Activated CD4-positive, alpha-beta T cell treated with anti-CD3 and anti-CD28 coated beads, Interleukin-2, amount 50 U/mL, for 4 hours (primary cell): ENCODE measurements at regions not wholly inside any gene's neighbourhood (a gene's known extent, or its start where the extent isn't known, plus 50 kb on each side); places are given as distances from the start of the nearest gene placed in this dataset.

Experiments
- DNase-seq, 2 experiments: peaks; one replicate each; pipeline ENCODE4 v3.0.0-alpha.2; 2020

- DNase-seq = no peak
These were observed 429.1 kb upstream of the PKDCC start for GRCh38 chr2:41618754-41619153.

- DNase-seq = no peak
These were observed 426.7 kb upstream of the PKDCC start for GRCh38 chr2:41621095-41621494.

GRCh38 chr2:41621563-41621962 is 426.3 kb upstream of the PKDCC start:
- no peak for DNase-seq

- no peak for DNase-seq
These were observed 425.5 kb upstream of the PKDCC start for GRCh38 chr2:41622301-41622700.

- DNase-seq = no peak
These were observed 420.9 kb upstream of the PKDCC start for GRCh38 chr2:41626936-41627335.

GRCh38 chr2:41634686-41635085 is 413.1 kb upstream of the PKDCC start:
- no peak for DNase-seq

- DNase-seq = no peak
These were observed 402.9 kb upstream of the PKDCC start for GRCh38 chr2:41644936-41645335.

- no peak for DNase-seq
These were observed 400.3 kb upstream of the PKDCC start for GRCh38 chr2:41647468-41648050.

GRCh38 chr2:41657226-41657625 is 390.6 kb upstream of the PKDCC start:
- DNase-seq = no peak

GRCh38 chr2:41659758-41660157 is 388.1 kb upstream of the PKDCC start:
- DNase-seq = no peak

GRCh38 chr2:41662461-41662860 is 385.4 kb upstream of the PKDCC start:
- no peak for DNase-seq

GRCh38 chr2:41663056-41663455 is 384.8 kb upstream of the PKDCC start:
- no peak for DNase-seq

- no peak for DNase-seq
These were observed 379.3 kb upstream of the PKDCC start for GRCh38 chr2:41668529-41668928.

GRCh38 chr2:41678639-41679038 is 369.2 kb upstream of the PKDCC start:
- DNase-seq = no peak

- no peak for DNase-seq
These were observed 361.7 kb upstream of the PKDCC start for GRCh38 chr2:41686156-41686555.

- DNase-seq = no peak
These were observed 356.3 kb upstream of the PKDCC start for GRCh38 chr2:41691561-41691960.

GRCh38 chr2:41694536-41695049 is 353.2 kb upstream of the PKDCC start:
- DNase-seq = no peak

- DNase-seq = no peak
These were observed 352.4 kb upstream of the PKDCC start for GRCh38 chr2:41695198-41696113.

- DNase-seq = no peak
These were observed 350.4 kb upstream of the PKDCC start for GRCh38 chr2:41697389-41697788.

GRCh38 chr2:41698678-41699422 is 349.0 kb upstream of the PKDCC start:
- no peak for DNase-seq

GRCh38 chr2:41701231-41701630 is 346.6 kb upstream of the PKDCC start:
- DNase-seq = no peak

- no peak for DNase-seq
These were observed 344.7 kb upstream of the PKDCC start for GRCh38 chr2:41703123-41703522.

- DNase-seq = no peak
These were observed 342.2 kb upstream of the PKDCC start for GRCh38 chr2:41705634-41706033.

GRCh38 chr2:41706286-41706685 is 341.5 kb upstream of the PKDCC start:
- no peak for DNase-seq
